ENCODE measurements at regions not wholly inside any gene's neighbourhood (a gene's known extent, or its start where the extent isn't known, plus 50 kb on each side); places are given as distances from the start of the nearest gene placed in this dataset.
"Not testable (repeated sequence)": the region's sequence is repeated elsewhere in the genome, so short reads cannot be mapped to it uniquely, and the experiment has no call there.

- no peak overlapping the region for H3K4me3 ChIP-seq (ENCODE audit: insufficient read depth, low read depth, low read length)
- WGBS, 2 experiments = 87 to 92% methylated on average over 2 of the region's 2 CpGs
- no peak overlapping the region for H3K27ac ChIP-seq (ENCODE audit: insufficient read depth, low read depth, low read length, poor library complexity, severe bottlenecking)
- no peaks in the 10 kb centered on the region for H3K4me1 ChIP-seq (ENCODE audit: control insufficient read depth, insufficient read depth, low read length)
- no peaks in the 10 kb centered on the region for H3K36me3 ChIP-seq (ENCODE audit: control insufficient read depth, insufficient read depth, low read length)
- no peaks in the 10 kb centered on the region for H3K27me3 ChIP-seq (ENCODE audit: control insufficient read depth, insufficient read depth, low read length, poor library complexity, severe bottlenecking)
- no peaks in the 10 kb centered on the region for H3K9me3 ChIP-seq (ENCODE audit: control insufficient read depth, low read length)
Measured at GRCh38 chr16:65817799-65818198, 548.7 kb upstream of the CDH5 start.

DNA sequence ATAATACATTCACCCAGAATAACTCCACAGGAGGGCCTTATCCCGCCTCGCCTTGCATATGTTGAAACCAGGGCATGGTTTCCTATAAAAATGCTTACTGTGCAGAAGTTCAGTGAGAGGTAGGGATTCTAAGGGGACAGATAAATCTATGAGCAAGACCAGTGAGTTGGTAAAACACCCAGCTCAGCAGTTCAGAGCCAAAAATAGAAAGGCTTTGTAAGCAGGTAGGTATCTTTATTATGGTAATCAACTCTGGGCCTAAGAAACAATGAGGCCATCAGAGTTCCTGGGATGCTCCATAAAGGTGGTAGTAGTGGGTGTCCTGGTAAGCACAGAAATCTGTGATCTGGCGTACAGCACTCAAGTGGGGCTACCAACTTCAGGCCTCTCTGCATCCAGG, 549.4 kb upstream of the CDH5 start:
- no peaks in the 10 kb centered on the region for H3K9me3 ChIP-seq (ENCODE audit: control insufficient read depth, low read length)
- no peaks in the 10 kb centered on the region for H3K36me3 ChIP-seq (ENCODE audit: control insufficient read depth, insufficient read depth, low read length)
- no peaks in the 10 kb centered on the region for H3K4me1 ChIP-seq (ENCODE audit: control insufficient read depth, insufficient read depth, low read length)
- 64 to 71% methylated on average over 3 of the region's 3 CpGs for WGBS, 2 experiments
- no peak overlapping the region for H3K4me3 ChIP-seq (ENCODE audit: insufficient read depth, low read depth, low read length)
- no peak overlapping the region for H3K27ac ChIP-seq (ENCODE audit: insufficient read depth, low read depth, low read length, poor library complexity, severe bottlenecking)
- H3K27me3 ChIP-seq (ENCODE audit: control insufficient read depth, insufficient read depth, low read length, poor library complexity, severe bottlenecking) = no peaks in the 10 kb centered on the region

DNA sequence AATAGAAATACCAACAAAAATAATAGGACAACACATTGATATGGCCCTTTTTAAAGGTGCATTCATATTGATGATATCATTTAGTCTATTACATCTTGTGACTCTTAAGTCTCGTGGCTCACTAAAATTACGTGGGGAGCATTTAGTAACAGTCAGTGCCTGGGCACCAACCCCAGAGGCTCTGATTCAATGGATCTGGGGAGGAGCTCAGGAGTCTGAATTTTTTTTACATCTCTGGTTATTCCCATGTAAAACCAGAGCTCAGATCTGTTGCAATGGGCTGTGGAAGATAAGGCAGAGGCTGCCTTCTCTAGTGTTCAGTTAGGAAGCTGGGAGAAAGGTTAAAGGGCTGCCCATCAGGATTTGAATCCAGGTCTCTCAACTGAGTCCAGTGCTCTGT, 549.9 kb upstream of the CDH5 start:
- Histone ChIP-seq H3K4me1 (ENCODE audit: control insufficient read depth, insufficient read depth, low read length) (no peaks in the 10 kb centered on the region), H3K9me3 (ENCODE audit: control insufficient read depth, low read length) (no peaks in the 10 kb centered on the region), H3K4me3 (ENCODE audit: insufficient read depth, low read depth, low read length) (no peak overlapping the region), H3K27ac (ENCODE audit: insufficient read depth, low read depth, low read length, poor library complexity, severe bottlenecking) (no peak overlapping the region), H3K27me3 (ENCODE audit: control insufficient read depth, insufficient read depth, low read length, poor library complexity, severe bottlenecking) (no peaks in the 10 kb centered on the region), H3K36me3 (ENCODE audit: control insufficient read depth, insufficient read depth, low read length) (no peaks in the 10 kb centered on the region)
- WGBS, 2 experiments = 97 to 100% methylated on average over 2 of the region's 2 CpGs

- no peak overlapping the region for H3K4me3 ChIP-seq (ENCODE audit: insufficient read depth, low read depth, low read length)
- H3K27ac ChIP-seq (ENCODE audit: insufficient read depth, low read depth, low read length, poor library complexity, severe bottlenecking) = no peak overlapping the region
- H3K9me3 ChIP-seq (ENCODE audit: control insufficient read depth, low read length) = no peaks in the 10 kb centered on the region
- H3K27me3 ChIP-seq (ENCODE audit: control insufficient read depth, insufficient read depth, low read length, poor library complexity, severe bottlenecking) = no peaks in the 10 kb centered on the region
- no peaks in the 10 kb centered on the region for H3K4me1 ChIP-seq (ENCODE audit: control insufficient read depth, insufficient read depth, low read length)
- WGBS, 2 experiments = 50 to 89% methylated on average over 1 of the region's 1 CpG
- H3K36me3 ChIP-seq (ENCODE audit: control insufficient read depth, insufficient read depth, low read length) = no peaks in the 10 kb centered on the region
Measured at GRCh38 chr16:65815707-65816106, 550.8 kb upstream of the CDH5 start.

GRCh38 chr16:65813879-65814278, 552.6 kb upstream of the CDH5 start:
- not testable (repeated sequence) for H3K9me3 ChIP-seq (ENCODE audit: control insufficient read depth, low read length); H3K4me3 ChIP-seq (ENCODE audit: insufficient read depth, low read depth, low read length); H3K27ac ChIP-seq (ENCODE audit: insufficient read depth, low read depth, low read length, poor library complexity, severe bottlenecking); H3K4me1 ChIP-seq (ENCODE audit: control insufficient read depth, insufficient read depth, low read length); H3K36me3 ChIP-seq (ENCODE audit: control insufficient read depth, insufficient read depth, low read length); H3K27me3 ChIP-seq (ENCODE audit: control insufficient read depth, insufficient read depth, low read length, poor library complexity, severe bottlenecking)
- WGBS, 2 experiments = 93 to 95% methylated on average over 6 to 7 of the region's 7 CpGs

DNA sequence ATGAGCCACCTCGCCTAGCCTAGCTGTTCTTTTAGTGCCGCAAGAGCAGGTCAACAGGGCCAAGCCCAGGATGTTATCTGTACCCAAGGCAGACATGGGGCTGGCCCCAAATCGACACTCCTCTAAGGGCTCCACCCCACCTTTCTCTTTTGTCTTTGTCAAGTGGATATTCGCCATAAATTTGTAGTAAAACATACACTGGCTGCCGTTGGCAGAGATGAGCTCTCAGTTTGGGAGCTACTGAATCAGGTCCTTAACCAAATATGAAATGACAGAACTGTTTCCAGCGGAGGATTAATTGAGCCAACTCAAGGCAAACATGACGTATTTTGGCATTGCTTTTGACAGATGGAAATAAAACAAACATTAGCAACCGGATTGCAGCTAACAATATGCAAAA, 556.9 kb upstream of the CDH5 start:
- 92 to 93% methylated on average over 8 of the region's 8 CpGs for WGBS, 2 experiments
- Histone ChIP-seq H3K4me1 (ENCODE audit: control insufficient read depth, insufficient read depth, low read length) (no peaks in the 10 kb centered on the region), H3K36me3 (ENCODE audit: control insufficient read depth, insufficient read depth, low read length) (no peaks in the 10 kb centered on the region), H3K27me3 (ENCODE audit: control insufficient read depth, insufficient read depth, low read length, poor library complexity, severe bottlenecking) (no peaks in the 10 kb centered on the region), H3K4me3 (ENCODE audit: insufficient read depth, low read depth, low read length) (no peak overlapping the region), H3K9me3 (ENCODE audit: control insufficient read depth, low read length) (no peaks in the 10 kb centered on the region), H3K27ac (ENCODE audit: insufficient read depth, low read depth, low read length, poor library complexity, severe bottlenecking) (no peak overlapping the region)

GRCh38 chr16:65808790-65809189, 557.7 kb upstream of the CDH5 start:
- Histone ChIP-seq H3K4me1 (ENCODE audit: control insufficient read depth, insufficient read depth, low read length) (no peaks in the 10 kb centered on the region), H3K27ac (ENCODE audit: insufficient read depth, low read depth, low read length, poor library complexity, severe bottlenecking) (no peak overlapping the region), H3K4me3 (ENCODE audit: insufficient read depth, low read depth, low read length) (no peak overlapping the region), H3K27me3 (ENCODE audit: control insufficient read depth, insufficient read depth, low read length, poor library complexity, severe bottlenecking) (no peaks in the 10 kb centered on the region), H3K9me3 (ENCODE audit: control insufficient read depth, low read length) (no peaks in the 10 kb centered on the region), H3K36me3 (ENCODE audit: control insufficient read depth, insufficient read depth, low read length) (no peaks in the 10 kb centered on the region)
- 91 to 94% methylated on average over 4 of the region's 4 CpGs for WGBS, 2 experiments

GRCh38 chr16:65807858-65808257, 558.6 kb upstream of the CDH5 start:
- WGBS, 2 experiments = 91 to 92% methylated on average over 1 of the region's 1 CpG
- Histone ChIP-seq H3K27ac (ENCODE audit: insufficient read depth, low read depth, low read length, poor library complexity, severe bottlenecking) (no peak overlapping the region), H3K4me1 (ENCODE audit: control insufficient read depth, insufficient read depth, low read length) (no peaks in the 10 kb centered on the region), H3K36me3 (ENCODE audit: control insufficient read depth, insufficient read depth, low read length) (no peaks in the 10 kb centered on the region), H3K4me3 (ENCODE audit: insufficient read depth, low read depth, low read length) (no peak overlapping the region), H3K9me3 (ENCODE audit: control insufficient read depth, low read length) (no peaks in the 10 kb centered on the region), H3K27me3 (ENCODE audit: control insufficient read depth, insufficient read depth, low read length, poor library complexity, severe bottlenecking) (no peaks in the 10 kb centered on the region)

GRCh38 chr16:65805704-65806103, 560.8 kb upstream of the CDH5 start:
- H3K27me3 ChIP-seq (ENCODE audit: control insufficient read depth, insufficient read depth, low read length, poor library complexity, severe bottlenecking); H3K4me1 ChIP-seq (ENCODE audit: control insufficient read depth, insufficient read depth, low read length); H3K36me3 ChIP-seq (ENCODE audit: control insufficient read depth, insufficient read depth, low read length); H3K4me3 ChIP-seq (ENCODE audit: insufficient read depth, low read depth, low read length); H3K9me3 ChIP-seq (ENCODE audit: control insufficient read depth, low read length); H3K27ac ChIP-seq (ENCODE audit: insufficient read depth, low read depth, low read length, poor library complexity, severe bottlenecking): not testable (repeated sequence)

GRCh38 chr16:65796481-65796880, 570.0 kb upstream of the CDH5 start:
- Histone ChIP-seq H3K9me3 (ENCODE audit: control insufficient read depth, low read length) (no peaks in the 10 kb centered on the region), H3K27me3 (ENCODE audit: control insufficient read depth, insufficient read depth, low read length, poor library complexity, severe bottlenecking) (no peaks in the 10 kb centered on the region), H3K4me1 (ENCODE audit: control insufficient read depth, insufficient read depth, low read length) (no peaks in the 10 kb centered on the region), H3K27ac (ENCODE audit: insufficient read depth, low read depth, low read length, poor library complexity, severe bottlenecking) (no peak overlapping the region), H3K36me3 (ENCODE audit: control insufficient read depth, insufficient read depth, low read length) (no peaks in the 10 kb centered on the region), H3K4me3 (ENCODE audit: insufficient read depth, low read depth, low read length) (no peak overlapping the region)
- 87 to 93% methylated on average over 2 to 3 of the region's 3 CpGs for WGBS, 2 experiments

- no peak overlapping the region for H3K4me3 ChIP-seq (ENCODE audit: insufficient read depth, low read depth, low read length)
- no peaks in the 10 kb centered on the region for H3K27me3 ChIP-seq (ENCODE audit: control insufficient read depth, insufficient read depth, low read length, poor library complexity, severe bottlenecking)
- 89 to 100% methylated on average over 1 of the region's 1 CpG for WGBS, 2 experiments
Measured at GRCh38 chr16:65794973-65795372, 571.5 kb upstream of the CDH5 start.

More at GRCh38 chr16:65794973-65795372, 571.5 kb upstream of the CDH5 start:
- Histone ChIP-seq H3K4me1 (ENCODE audit: control insufficient read depth, insufficient read depth, low read length) (no peaks in the 10 kb centered on the region), H3K36me3 (ENCODE audit: control insufficient read depth, insufficient read depth, low read length) (no peaks in the 10 kb centered on the region), H3K9me3 (ENCODE audit: control insufficient read depth, low read length) (no peaks in the 10 kb centered on the region), H3K27ac (ENCODE audit: insufficient read depth, low read depth, low read length, poor library complexity, severe bottlenecking) (no peak overlapping the region)

All from ectodermal cell (in vitro differentiated cells).